A549 (cell line): ENCODE measurements at regions not wholly inside any gene's neighbourhood (a gene's known extent, or its start where the extent isn't known, plus 50 kb on each side); places are given as distances from the start of the nearest gene placed in this dataset.

Source experiments
- CBX2 ChIP-seq: fragments of 200-600 bp; sonication (generic); IDR thresholded peaks from 2 replicates; pipeline ENCODE4 v1.6.1; 2016; ENCODE audit warnings: low read depth, mild to moderate bottlenecking, borderline replicate concordance
- CBX8 ChIP-seq: fragments of 200-600 bp; sonication (generic); IDR thresholded peaks from 2 replicates; pipeline ENCODE4 v1.6.1; 2016
- CEBPB ChIP-seq, 2 experiments: fragments of >200 bp in 1 of 2; sonication (Bioruptor Twin) in 1 of 2; formaldehyde crosslinking in 1 of 2; IDR thresholded peaks; 2 replicates each; pipeline ENCODE4 v1.6.1; 2012 to 2016
- EHF ChIP-seq: fragments of 250-450 bp; sonication (Bioruptor Pico); IDR thresholded peaks from 2 replicates; pipeline ENCODE4 v1.5.0; 2020; ENCODE audit warnings: mild to moderate bottlenecking
- EHMT2 ChIP-seq: fragments of 200-600 bp; sonication (generic); IDR thresholded peaks from 2 replicates; pipeline ENCODE4 v1.6.1; 2016; ENCODE audit warnings: antibody characterized with exemption, low read depth, mild to moderate bottlenecking, moderate library complexity
- EP300 ChIP-seq, 2 experiments: fragments of >200 bp; sonication (Bioruptor Twin); formaldehyde crosslinking; IDR thresholded peaks; 2 replicates in 1 of 2; 3 replicates in 1 of 2; pipeline ENCODE4 v1.6.1; 2016 to 2017
- ESRRA ChIP-seq: fragments of 150-350 bp; IDR thresholded peaks from 2 replicates; pipeline ENCODE4 v1.6.1; 2014; ENCODE audit warnings: mild to moderate bottlenecking, low read length, borderline replicate concordance
- FOSB ChIP-seq: fragments of 250-450 bp; sonication (Bioruptor Pico); IDR thresholded peaks from 2 replicates; pipeline ENCODE4 v1.5.0; 2020; ENCODE audit warnings: mild to moderate bottlenecking, moderate library complexity
- FOSL2 ChIP-seq, 2 experiments: fragments of 450-650 bp in 1 of 2; fragments of >200 bp in 1 of 2; sonication (Bioruptor Twin) in 1 of 2; formaldehyde crosslinking; IDR thresholded peaks; 2 replicates each; pipeline versions ENCODE4 v1.5.0 to v1.6.1; 2016 to 2020; ENCODE audit warnings: mild to moderate bottlenecking in 1 of 2, moderate library complexity in 1 of 2
- FOXS1 ChIP-seq: fragments of 250-450 bp; sonication (Bioruptor Pico); IDR thresholded peaks from 2 replicates; pipeline ENCODE4 v1.5.0; 2020; ENCODE audit warnings: mild to moderate bottlenecking, moderate library complexity
- GATA3 ChIP-seq: IDR thresholded peaks from 2 replicates; pipeline ENCODE4 v1.6.1; 2012; ENCODE audit warnings: borderline replicate concordance
- HDAC2 ChIP-seq: fragments of 200-600 bp; sonication (generic); IDR thresholded peaks from 2 replicates; pipeline ENCODE4 v1.6.1; 2016
- HOXB13 ChIP-seq: fragments of 250-450 bp; sonication (Bioruptor Pico); IDR thresholded peaks from 2 replicates; pipeline ENCODE4 v1.5.0; 2020; ENCODE audit warnings: low read depth, mild to moderate bottlenecking, moderate library complexity
- JUN ChIP-seq, 2 experiments: fragments of >200 bp; sonication (Bioruptor Twin); formaldehyde crosslinking; IDR thresholded peaks; 2 replicates in 1 of 2; 3 replicates in 1 of 2; pipeline ENCODE4 v1.6.1; 2016 to 2017
- MAFK ChIP-seq: fragments of 450-650 bp; IDR thresholded peaks from 2 replicates; pipeline ENCODE4 v1.6.1; 2014; ENCODE audit not compliant: partially characterized antibody
- MAZ ChIP-seq: fragments of 150-350 bp; IDR thresholded peaks from 2 replicates; pipeline ENCODE4 v1.6.1; 2014; ENCODE audit warnings: antibody characterized with exemption, low read depth, low read length, borderline replicate concordance
- NFE2L2 ChIP-seq: fragments of 150-350 bp; conservative IDR thresholded peaks from 2 replicates; pipeline ENCODE4 v1.6.1; 2014; ENCODE audit warnings: low read length
- NPAS2 ChIP-seq: fragments of 250-450 bp; sonication (Bioruptor Pico); IDR thresholded peaks from 2 replicates; pipeline ENCODE4 v1.8.0; 2022; ENCODE audit warnings: mild to moderate bottlenecking, moderate library complexity, borderline replicate concordance
- POLR2AphosphoS2 ChIP-seq: conservative IDR thresholded peaks from 2 replicates; pipeline ENCODE4 v1.6.1; 2012; ENCODE audit warnings: low read length, improper control_type of control experiment, inconsistent platforms
- RAD21 ChIP-seq, 2 experiments: fragments of >200 bp in 1 of 2; sonication (Bioruptor Twin) in 1 of 2; formaldehyde crosslinking in 1 of 2; IDR thresholded peaks in 1 of 2; conservative IDR thresholded peaks in 1 of 2; 2 replicates in 1 of 2; 3 replicates in 1 of 2; pipeline ENCODE4 v1.6.1; 2012 to 2018; ENCODE audit warnings: inconsistent platforms in 1 of 2
- RARB ChIP-seq: fragments of 250-450 bp; sonication (Bioruptor Pico); IDR thresholded peaks from 2 replicates; pipeline ENCODE4 v1.8.0; 2021; ENCODE audit warnings: mild to moderate bottlenecking, moderate library complexity
- RCOR1 ChIP-seq: fragments of 150-350 bp; IDR thresholded peaks from 2 replicates; pipeline ENCODE4 v1.6.1; 2014; ENCODE audit warnings: antibody characterized with exemption, low read length, low read depth
- SMC3 ChIP-seq: fragments of >200 bp; sonication (Bioruptor Twin); formaldehyde crosslinking; IDR thresholded peaks from 3 replicates; pipeline ENCODE4 v1.6.1; 2018; ENCODE audit warnings: inconsistent platforms
- SREBF2 ChIP-seq: fragments of 450-650 bp; IDR thresholded peaks from 2 replicates; pipeline ENCODE4 v1.6.1; 2014; ENCODE audit warnings: mild to moderate bottlenecking, moderate library complexity
- TP53 ChIP-seq: fragments of 250-450 bp; sonication (Bioruptor Pico); IDR thresholded peaks from 2 replicates; pipeline ENCODE4 v1.5.0; 2021; ENCODE audit warnings: mild to moderate bottlenecking, moderate library complexity
- ZFP36 ChIP-seq: fragments of 450-650 bp; IDR thresholded peaks from 2 replicates; pipeline ENCODE4 v1.6.1; 2014; ENCODE audit warnings: borderline replicate concordance; ENCODE audit not compliant: partially characterized antibody
- ZNF302 ChIP-seq: fragments of 250-450 bp; sonication (Bioruptor Pico); IDR thresholded peaks from 2 replicates; pipeline ENCODE4 v1.9.0; 2021; ENCODE audit warnings: inconsistent platforms, mild to moderate bottlenecking, moderate library complexity
- TF ChIP-seq, protein P1 (sequence below): IDR thresholded peaks from 2 replicates; pipeline ENCODE4 v1.6.1; 2012; ENCODE audit warnings: low read depth, borderline replicate concordance
- TF ChIP-seq, protein P2 (sequence below): IDR thresholded peaks from 2 replicates; pipeline ENCODE4 v1.6.1; 2012
- TF ChIP-seq, protein P3 (sequence below): fragments of 250-450 bp; sonication (Bioruptor Pico); IDR thresholded peaks from 2 replicates; pipeline ENCODE4 v1.5.0; 2020; ENCODE audit warnings: low read depth, mild to moderate bottlenecking, moderate library complexity
- TF ChIP-seq, protein P4 (sequence below): fragments of 200-600 bp; sonication (generic); IDR thresholded peaks from 2 replicates; pipeline ENCODE4 v1.6.1; 2016; ENCODE audit warnings: antibody characterized with exemption, mild to moderate bottlenecking, moderate library complexity
- TF ChIP-seq, protein P5 (sequence below): fragments of >200 bp; sonication (Bioruptor Twin); formaldehyde crosslinking; IDR thresholded peaks from 2 replicates; pipeline ENCODE4 v1.6.1; 2016

DNA sequence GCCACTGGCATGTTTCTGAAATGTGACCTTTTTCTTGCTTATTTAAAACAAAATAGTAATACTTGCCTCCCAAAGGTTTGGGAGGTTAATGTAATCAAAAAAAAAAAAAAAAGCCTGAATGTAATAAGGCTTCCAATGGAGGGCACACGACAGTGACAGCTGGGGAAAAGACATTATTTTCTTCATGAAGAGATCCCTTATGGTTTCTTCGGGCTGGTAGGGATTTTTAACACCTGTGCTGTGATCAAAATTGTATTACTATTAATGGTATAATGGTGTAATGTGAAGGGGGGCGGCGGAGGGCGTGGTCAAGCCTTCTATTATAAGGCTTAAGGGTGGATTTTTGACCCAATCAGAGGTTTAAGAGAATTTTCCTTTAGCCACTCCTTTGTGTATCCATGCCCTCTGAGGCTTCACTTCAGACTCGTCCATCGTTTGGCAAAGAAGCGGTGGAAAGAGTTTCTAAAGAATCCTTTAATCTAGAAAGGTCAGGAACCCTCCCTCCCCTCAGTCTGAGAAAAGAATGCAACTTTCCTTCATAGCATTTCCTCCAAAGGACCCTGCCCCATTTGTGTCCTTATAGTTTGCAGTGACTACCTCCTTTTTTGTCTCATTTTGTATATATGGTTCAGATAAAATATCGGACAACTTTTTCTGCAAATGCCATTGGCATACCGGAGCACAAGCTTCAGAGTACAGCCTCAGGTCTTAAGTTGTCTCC lies 89.5 kb upstream of the CHD2 start (continued):
- no peak for TF ChIP-seq FOSL2 (IDR thresholded peaks at IDR 0.05)
- 0 out of 2 replicates have a peak, but pooled peaks have one; percentile 13 for TF ChIP-seq FOSL2 (CRISPR knock-in tag; IDR thresholded peaks at IDR 0.05)
- no peak for TF ChIP-seq MAZ
- TF ChIP-seq HOXB13 = no peak
- no peak for TF ChIP-seq TP53 (CRISPR knock-in tag)
- no peak for TF ChIP-seq ZFP36
- TF ChIP-seq, protein P1, sequence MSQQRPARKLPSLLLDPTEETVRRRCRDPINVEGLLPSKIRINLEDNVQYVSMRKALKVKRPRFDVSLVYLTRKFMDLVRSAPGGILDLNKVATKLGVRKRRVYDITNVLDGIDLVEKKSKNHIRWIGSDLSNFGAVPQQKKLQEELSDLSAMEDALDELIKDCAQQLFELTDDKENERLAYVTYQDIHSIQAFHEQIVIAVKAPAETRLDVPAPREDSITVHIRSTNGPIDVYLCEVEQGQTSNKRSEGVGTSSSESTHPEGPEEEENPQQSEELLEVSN = no peak
- TF ChIP-seq RARB = no peak
- TF ChIP-seq NFE2L2 = no peak
- TF ChIP-seq RCOR1 = no peak
- TF ChIP-seq, protein P2, sequence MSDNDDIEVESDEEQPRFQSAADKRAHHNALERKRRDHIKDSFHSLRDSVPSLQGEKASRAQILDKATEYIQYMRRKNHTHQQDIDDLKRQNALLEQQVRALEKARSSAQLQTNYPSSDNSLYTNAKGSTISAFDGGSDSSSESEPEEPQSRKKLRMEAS = 0 out of 2 replicates have a peak, but pooled peaks have one; percentile 17
- TF ChIP-seq, protein P3, sequence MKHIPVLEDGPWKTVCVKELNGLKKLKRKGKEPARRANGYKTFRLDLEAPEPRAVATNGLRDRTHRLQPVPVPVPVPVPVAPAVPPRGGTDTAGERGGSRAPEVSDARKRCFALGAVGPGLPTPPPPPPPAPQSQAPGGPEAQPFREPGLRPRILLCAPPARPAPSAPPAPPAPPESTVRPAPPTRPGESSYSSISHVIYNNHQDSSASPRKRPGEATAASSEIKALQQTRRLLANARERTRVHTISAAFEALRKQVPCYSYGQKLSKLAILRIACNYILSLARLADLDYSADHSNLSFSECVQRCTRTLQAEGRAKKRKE = no peak
- TF ChIP-seq CBX8 = no peak
- no peak for TF ChIP-seq ZNF302
- TF ChIP-seq FOSB (CRISPR knock-in tag) = no peak
- no peak for TF ChIP-seq EHF
- TF ChIP-seq NPAS2 (CRISPR knock-in tag) = no peak
- TF ChIP-seq EHMT2 = no peak
- TF ChIP-seq, protein P4, sequence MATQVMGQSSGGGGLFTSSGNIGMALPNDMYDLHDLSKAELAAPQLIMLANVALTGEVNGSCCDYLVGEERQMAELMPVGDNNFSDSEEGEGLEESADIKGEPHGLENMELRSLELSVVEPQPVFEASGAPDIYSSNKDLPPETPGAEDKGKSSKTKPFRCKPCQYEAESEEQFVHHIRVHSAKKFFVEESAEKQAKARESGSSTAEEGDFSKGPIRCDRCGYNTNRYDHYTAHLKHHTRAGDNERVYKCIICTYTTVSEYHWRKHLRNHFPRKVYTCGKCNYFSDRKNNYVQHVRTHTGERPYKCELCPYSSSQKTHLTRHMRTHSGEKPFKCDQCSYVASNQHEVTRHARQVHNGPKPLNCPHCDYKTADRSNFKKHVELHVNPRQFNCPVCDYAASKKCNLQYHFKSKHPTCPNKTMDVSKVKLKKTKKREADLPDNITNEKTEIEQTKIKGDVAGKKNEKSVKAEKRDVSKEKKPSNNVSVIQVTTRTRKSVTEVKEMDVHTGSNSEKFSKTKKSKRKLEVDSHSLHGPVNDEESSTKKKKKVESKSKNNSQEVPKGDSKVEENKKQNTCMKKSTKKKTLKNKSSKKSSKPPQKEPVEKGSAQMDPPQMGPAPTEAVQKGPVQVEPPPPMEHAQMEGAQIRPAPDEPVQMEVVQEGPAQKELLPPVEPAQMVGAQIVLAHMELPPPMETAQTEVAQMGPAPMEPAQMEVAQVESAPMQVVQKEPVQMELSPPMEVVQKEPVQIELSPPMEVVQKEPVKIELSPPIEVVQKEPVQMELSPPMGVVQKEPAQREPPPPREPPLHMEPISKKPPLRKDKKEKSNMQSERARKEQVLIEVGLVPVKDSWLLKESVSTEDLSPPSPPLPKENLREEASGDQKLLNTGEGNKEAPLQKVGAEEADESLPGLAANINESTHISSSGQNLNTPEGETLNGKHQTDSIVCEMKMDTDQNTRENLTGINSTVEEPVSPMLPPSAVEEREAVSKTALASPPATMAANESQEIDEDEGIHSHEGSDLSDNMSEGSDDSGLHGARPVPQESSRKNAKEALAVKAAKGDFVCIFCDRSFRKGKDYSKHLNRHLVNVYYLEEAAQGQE = no peak
- TF ChIP-seq FOXS1 (CRISPR knock-in tag) = no peak
- no peak for TF ChIP-seq HDAC2
- TF ChIP-seq MAFK = no peak
- TF ChIP-seq SMC3 = no peak
- no peak for TF ChIP-seq EP300 (IDR thresholded peaks at IDR 0.05)
- peak; percentile 59 to 86; a peak in 4 of 5 replicates for TF ChIP-seq JUN (IDR thresholded peaks at IDR 0.05)
- no peak for TF ChIP-seq POLR2AphosphoS2
- peak in 1 of 2 experiments; percentile 24; a peak in 1 of 5 replicates for TF ChIP-seq RAD21 (conservative IDR thresholded peaks at IDR 0.05 in 1 of 2, IDR thresholded peaks at IDR 0.05 in 1 of 2)
- no peak for TF ChIP-seq GATA3
- no peak for TF ChIP-seq ESRRA
- TF ChIP-seq, protein P5, sequence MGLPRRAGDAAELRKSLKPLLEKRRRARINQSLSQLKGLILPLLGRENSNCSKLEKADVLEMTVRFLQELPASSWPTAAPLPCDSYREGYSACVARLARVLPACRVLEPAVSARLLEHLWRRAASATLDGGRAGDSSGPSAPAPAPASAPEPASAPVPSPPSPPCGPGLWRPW = no peak
- TF ChIP-seq CEBPB (IDR thresholded peaks at IDR 0.05) = 0 out of 4 replicates have a peak, but pooled peaks of 1 of the 2 experiments have one; percentile 2
- TF ChIP-seq CBX2 = no peak
- no peak for TF ChIP-seq SREBF2
